CD4-positive, alpha-beta T cell treated with Interleukin-1 beta for 1 hour (primary cell): ENCODE measurements at regions not wholly inside any gene's neighbourhood (a gene's known extent, or its start where the extent isn't known, plus 50 kb on each side); places are given as distances from the start of the nearest gene placed in this dataset.

Experiments
- DNase-seq, 2 donors: peaks; one replicate each; pipeline ENCODE4 v3.0.0-alpha.2; 2020 to 2022

DNA sequence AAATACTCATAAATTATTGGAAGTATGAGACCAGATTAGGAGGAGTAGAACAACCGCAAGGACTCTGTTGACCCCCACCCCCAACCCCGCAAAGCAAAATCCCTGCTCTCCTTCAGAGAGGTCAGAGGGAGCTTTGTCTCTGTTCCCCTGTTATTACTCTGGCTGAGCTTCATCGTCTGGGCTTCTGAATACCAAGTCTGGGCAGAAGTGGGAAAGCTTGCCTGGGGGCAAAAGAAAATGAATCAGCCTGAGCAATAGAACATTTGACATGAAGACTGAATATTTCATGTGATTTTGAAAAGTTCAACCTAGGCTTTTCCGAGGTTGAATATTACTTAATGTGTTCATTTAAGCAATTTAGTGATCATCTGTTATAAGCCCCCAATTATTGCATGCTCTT lies 114.6 kb upstream of the ARHGAP28 start:
- no peak for DNase-seq

- no peak for DNase-seq
Observed at GRCh38 chr18:6616981-6617380, 112.5 kb upstream of the ARHGAP28 start.

- no peak for DNase-seq
Observed at GRCh38 chr18:6621437-6621836, 108.1 kb upstream of the ARHGAP28 start.

- DNase-seq: no peak
Observed at GRCh38 chr18:6623278-6623677, 106.2 kb upstream of the ARHGAP28 start.

DNA sequence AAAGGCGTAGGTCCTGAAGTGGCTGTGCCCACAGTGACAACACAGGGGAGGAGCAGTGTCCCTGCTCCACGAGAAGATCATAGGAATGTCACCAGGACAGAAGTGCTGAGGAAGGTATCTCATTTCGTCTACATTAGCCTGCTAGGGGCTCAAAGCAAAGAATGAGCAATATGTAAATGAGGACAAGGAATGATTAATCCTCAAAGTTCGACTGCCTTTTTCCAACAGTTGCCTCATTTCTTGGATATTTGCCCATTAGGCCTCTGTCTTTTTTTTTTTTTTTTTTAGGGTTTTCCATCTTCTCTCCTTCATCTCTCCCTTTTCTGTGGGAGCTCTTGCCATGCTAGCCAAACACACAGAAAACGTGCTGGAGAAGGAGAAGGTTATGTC lies 105.2 kb upstream of the ARHGAP28 start:
- no peak for DNase-seq

DNA sequence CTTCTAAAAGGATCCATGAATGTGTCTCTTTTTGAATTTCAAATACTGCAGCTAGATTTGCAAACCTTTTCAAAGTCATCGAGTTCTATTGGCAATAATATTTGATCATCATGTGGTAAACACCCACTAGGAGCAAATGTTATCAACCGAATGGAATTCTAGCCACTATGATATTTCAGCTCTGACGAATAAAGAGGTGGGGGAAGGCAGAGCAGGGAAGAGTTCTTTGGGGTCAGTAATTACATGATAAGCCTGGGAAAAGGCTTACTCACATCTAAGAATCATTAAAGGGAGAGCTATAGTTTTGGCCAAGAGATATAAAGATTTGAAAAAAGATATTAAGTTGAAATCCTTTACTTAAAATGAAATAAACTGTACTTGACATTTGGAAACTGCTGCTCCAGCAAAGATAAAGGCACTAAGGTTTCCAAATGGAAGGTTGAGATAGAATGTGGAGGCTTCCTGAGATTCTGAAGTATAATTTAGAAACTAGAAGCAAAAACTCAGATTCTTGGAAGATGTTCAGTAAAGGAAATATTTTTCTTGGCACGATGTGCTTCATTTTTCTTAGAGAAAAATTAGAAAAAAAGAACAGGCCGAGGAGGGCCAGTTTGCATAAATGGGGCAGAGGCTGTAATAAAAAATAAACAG lies 104.7 kb upstream of the ARHGAP28 start:
- no peak for DNase-seq

DNA sequence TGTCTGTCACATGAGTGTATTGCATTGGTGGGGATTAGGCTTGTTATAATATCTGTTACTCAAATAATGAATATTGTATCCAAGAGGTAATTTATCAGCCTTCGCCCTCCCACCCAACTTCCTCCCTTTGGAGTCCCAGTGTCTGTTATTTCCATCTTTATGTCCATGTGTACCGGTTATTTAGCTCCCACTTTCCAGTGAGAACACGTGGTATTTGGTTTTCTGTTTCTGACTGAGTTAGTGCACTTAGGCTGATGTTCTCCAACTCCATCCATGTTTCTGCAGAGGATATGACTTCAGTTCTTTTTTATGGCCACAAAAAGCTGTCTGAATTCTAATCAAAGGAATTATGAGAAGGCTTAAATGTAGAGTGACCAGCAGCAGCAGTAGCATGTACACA lies 104.0 kb upstream of the ARHGAP28 start:
- DNase-seq: no peak

- no peak for DNase-seq
Observed at GRCh38 chr18:6626457-6626856, 103.1 kb upstream of the ARHGAP28 start.

DNA sequence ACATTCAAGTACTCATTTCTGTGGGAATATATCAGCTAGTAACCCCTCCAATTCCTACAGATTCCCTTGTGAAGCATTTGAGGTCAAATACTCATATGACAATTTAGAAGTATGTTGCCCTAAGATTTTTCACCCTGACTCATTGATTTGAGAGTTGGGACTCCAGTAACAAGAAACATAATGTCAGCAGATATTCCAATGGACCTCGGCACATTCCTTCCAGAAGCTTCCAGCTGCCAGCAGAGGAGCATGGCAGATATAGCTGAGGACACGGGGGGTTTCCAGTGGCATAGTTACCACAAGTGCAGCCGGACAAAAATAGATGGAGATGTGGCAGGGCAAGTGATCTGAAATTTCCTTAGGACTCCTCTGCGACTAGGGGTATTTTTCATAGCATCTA lies 101.9 kb upstream of the ARHGAP28 start:
- DNase-seq: no peak

- DNase-seq: no peak
Observed at GRCh38 chr18:6628187-6628586, 101.3 kb upstream of the ARHGAP28 start.

DNA sequence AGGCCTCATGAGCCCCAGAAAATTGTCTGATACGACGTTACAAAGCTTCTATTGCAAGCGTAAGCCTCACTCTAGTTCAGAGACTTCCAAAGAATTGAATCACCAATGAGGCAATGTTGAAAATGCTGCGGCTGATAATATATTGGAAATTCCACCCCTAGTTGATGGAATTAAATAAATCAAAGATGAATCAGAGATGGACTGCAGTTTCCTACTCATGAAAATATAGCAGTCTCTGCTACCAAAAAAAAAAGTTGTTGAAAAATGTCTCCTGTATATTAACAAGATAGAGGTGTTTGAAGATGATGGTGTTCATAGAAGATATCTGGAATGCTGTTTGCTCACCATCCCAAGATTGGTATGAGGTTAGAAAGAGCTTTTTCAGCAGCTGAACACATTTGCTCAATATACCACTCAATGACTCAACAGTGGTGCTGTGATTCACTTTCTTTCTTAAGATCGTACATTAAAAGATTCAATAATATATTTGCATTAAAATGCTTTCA lies 99.8 kb upstream of the ARHGAP28 start:
- DNase-seq: no peak

DNA sequence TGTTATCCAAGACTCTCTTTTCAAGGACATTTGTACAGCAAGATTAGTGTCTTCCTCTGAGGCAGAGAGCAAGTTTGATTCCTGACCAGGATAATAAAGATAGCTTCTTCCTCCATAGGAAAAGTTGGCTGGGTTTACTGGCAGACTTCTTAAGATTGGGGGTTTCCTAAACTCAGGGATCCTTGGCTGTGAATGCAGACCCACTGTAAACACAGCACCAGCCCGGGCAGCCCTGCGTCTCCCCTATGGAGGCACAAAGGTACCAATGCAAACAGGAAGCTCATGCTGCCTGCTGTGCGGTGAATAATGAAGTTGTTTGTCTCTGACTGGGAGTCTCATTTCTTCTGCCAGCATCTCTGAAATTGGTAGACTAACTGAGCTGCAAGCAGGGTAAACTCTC lies 96.2 kb upstream of the ARHGAP28 start:
- no peak for DNase-seq

DNA sequence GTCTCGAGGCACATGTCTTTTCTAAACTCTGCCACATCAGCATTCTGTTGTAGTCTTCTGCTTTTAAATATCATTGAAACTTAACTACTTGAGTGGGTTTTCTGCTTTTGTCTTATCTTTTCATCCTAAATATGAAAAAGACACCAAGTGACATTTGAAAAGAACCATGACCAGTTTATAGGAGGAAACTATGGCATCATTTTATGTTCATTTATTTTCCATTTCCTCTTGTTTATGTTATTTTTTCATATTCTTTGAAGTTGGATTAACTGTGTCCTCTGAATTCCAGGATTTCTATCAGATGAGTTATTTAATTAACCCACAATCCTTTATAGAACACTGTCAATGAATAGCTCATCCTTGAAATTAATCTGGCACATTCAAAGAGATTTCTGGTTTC lies 93.4 kb upstream of the ARHGAP28 start:
- no peak for DNase-seq

DNA sequence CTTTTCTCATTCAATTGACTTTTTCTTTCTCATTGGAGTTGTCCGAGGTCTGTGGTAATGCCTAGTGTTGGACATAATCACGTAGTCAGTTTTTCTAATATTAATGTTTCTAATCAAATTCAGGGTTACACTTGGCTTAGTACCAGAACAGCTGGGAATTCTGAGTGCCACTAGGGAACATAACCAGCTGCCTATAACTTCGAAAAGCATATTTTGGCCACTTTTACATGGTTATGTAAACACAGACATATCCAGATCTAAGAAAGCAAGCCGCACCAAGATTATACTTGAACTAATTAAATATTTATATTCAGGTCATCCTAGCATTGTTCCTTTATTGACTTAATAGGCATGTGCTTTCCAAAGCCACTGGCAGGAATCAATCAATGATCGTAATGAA lies 91.1 kb upstream of the ARHGAP28 start:
- no peak for DNase-seq

GRCh38 chr18:6639305-6639704 lies 90.2 kb upstream of the ARHGAP28 start:
- DNase-seq: no peak

DNA sequence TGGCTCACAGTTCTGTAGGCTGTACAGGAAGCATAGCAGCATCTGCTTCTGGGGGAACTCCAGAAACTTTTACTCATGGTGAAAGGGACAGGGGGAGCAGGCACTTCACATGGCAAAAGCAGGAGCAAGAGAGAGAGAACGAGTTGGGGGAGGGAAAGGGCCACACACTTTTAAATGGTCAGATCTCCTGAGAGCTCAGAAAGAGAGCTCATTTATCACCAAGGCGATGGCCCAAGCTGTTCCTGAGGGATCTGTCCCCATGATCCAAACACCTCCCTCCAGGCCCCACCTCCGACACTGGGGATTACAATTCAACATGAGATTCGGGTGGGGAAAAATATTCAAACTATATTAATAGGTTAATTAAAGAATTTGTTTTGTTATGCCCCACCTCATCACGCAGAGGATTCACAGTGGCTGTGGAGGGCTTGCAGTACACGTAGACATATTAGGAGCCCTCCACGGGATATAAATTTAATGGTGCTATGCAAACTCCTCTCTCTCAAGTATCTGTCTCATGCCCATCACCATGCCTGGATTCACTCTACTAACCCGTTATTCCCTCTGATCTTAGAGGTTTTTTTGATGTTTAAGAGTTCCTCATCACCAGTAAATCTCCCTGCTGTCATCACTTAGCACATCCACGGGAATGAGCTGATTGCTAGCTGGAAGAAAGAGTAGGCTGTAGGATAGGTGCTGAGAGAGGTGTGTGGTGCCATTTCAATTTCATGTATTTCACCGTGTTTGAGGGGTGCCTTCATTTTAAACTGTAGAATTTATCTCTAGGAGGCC lies 84.5 kb upstream of the ARHGAP28 start:
- no peak for DNase-seq

GRCh38 chr18:6646801-6647200 lies 82.7 kb upstream of the ARHGAP28 start:
- no peak for DNase-seq

- no peak for DNase-seq
Observed at GRCh38 chr18:6648581-6648980, 80.9 kb upstream of the ARHGAP28 start.

DNA sequence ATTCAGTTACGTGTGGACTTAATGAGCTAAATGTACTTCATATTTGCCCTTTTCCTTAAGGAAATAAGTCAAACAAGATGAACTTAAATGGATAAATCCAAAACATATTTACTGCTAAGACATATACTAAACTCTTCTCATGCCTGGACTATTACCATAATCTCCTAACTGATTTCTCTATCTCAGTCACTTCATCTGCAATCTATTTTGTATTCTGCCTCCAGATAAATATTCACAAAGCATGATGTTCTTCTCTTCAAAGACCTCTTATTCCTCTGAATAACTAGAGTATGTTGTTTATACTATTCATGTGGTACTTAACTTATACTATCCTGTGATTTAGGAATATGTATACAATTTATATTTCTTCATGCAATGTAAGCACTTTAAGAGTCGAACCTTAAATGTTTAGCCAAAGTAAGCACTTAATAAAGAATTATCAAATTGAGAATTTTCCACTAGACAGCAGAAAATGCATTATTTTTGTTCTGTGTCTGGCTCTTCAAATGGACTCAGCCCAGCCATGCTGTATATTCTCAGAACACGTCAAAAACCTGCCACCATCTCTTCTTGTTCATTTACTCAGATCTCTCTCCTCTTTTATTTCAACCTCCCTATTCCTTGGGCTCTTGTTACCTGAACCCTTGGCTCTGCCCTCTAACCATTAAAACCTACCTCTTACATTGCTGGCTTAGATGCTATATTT lies 79.9 kb upstream of the ARHGAP28 start:
- no peak for DNase-seq

- no peak for DNase-seq
Observed at GRCh38 chr18:6650127-6650507, 79.4 kb upstream of the ARHGAP28 start.

- no peak for DNase-seq
Observed at GRCh38 chr18:6650747-6651146, 78.8 kb upstream of the ARHGAP28 start.

- no peak for DNase-seq
Observed at GRCh38 chr18:6652098-6652497, 77.4 kb upstream of the ARHGAP28 start.

- no peak for DNase-seq
Observed at GRCh38 chr18:6653880-6654279, 75.6 kb upstream of the ARHGAP28 start.
